ENCODE measurements at regions not wholly inside any gene's neighbourhood (a gene's known extent, or its start where the extent isn't known, plus 50 kb on each side); places are given as distances from the start of the nearest gene placed in this dataset.

- no peak for DNase-seq (ENCODE audit: low read depth, low spot score)
- no peaks in the 10 kb centered on the region for H3K27me3 ChIP-seq (ENCODE audit: control insufficient read depth in 2 of 2, insufficient read depth in 2 of 2, low read length in 2 of 2)
- BruUV-seq (replicated peaks), result no TSS peak
- H3K9me1 ChIP-seq (replicated peaks; ENCODE audit: control insufficient read depth, extremely low read depth, insufficient read depth, low read length), result no peaks in the 10 kb centered on the region
- intact Hi-C loops (cut with micrococcal nuclease) (no loop called here), dilution Hi-C loops (cut with MboI; ENCODE audit: extremely low pct_ligation_motif_present, low sequenced_read_pairs) (no loop called here)
- no peak overlapping the region for H3K9ac ChIP-seq (replicated peaks; ENCODE audit: extremely low read depth, insufficient read depth, low read length)
- POLR2A ChIA-PET, result no interaction called here
- CTCF ChIA-PET, result no interaction called here
- no peak overlapping the region for H3K4me3 ChIP-seq (replicated peaks in 1 of 3; ENCODE audit: insufficient read depth in 1 of 3, low read depth in 1 of 3, low read length in 3 of 3)
- no peaks in the 10 kb centered on the region for H3K4me1 ChIP-seq (ENCODE audit: control insufficient read depth, extremely low read depth, insufficient read depth, low read length)
- H2AFZ ChIP-seq (ENCODE audit: low read depth, low read length), result no peak overlapping the region
- no peaks in the 10 kb centered on the region for H3K36me3 ChIP-seq (ENCODE audit: control insufficient read depth in 2 of 2, extremely low read depth in 1 of 2, insufficient read depth in 2 of 2, low read length in 2 of 2)
- TF ChIP-seq, protein P1, sequence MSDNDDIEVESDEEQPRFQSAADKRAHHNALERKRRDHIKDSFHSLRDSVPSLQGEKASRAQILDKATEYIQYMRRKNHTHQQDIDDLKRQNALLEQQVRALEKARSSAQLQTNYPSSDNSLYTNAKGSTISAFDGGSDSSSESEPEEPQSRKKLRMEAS (IDR thresholded peaks at IDR 0.05; ENCODE audit: insufficient read depth, insufficient read length), result no peak
- TF ChIP-seq POLR2A (IDR thresholded peaks at IDR 0.05; ENCODE audit: low read depth, low read length), result no peak
- TF ChIP-seq POLR2AphosphoS5 (IDR thresholded peaks at IDR 0.05; ENCODE audit: insufficient read depth, low read depth, low read length), result no peak
- TF ChIP-seq GATA2 (IDR thresholded peaks at IDR 0.05; ENCODE audit: insufficient read depth, insufficient read length, low read depth, low read length), result no peak
- no peak for TF ChIP-seq JUN (IDR thresholded peaks at IDR 0.05; ENCODE audit: borderline replicate concordance, insufficient read depth, insufficient read length, low read depth)
- TF ChIP-seq EZH2 (IDR thresholded peaks at IDR 0.05; ENCODE audit: borderline replicate concordance, low read depth, low read length, severe bottlenecking), result no peak
- TF ChIP-seq FOS (IDR thresholded peaks at IDR 0.05; ENCODE audit: borderline replicate concordance, insufficient read depth, low read length), result no peak
- TF ChIP-seq MYC (IDR thresholded peaks at IDR 0.05; ENCODE audit: low read depth, low read length), result no peak
- TF ChIP-seq, protein P2, sequence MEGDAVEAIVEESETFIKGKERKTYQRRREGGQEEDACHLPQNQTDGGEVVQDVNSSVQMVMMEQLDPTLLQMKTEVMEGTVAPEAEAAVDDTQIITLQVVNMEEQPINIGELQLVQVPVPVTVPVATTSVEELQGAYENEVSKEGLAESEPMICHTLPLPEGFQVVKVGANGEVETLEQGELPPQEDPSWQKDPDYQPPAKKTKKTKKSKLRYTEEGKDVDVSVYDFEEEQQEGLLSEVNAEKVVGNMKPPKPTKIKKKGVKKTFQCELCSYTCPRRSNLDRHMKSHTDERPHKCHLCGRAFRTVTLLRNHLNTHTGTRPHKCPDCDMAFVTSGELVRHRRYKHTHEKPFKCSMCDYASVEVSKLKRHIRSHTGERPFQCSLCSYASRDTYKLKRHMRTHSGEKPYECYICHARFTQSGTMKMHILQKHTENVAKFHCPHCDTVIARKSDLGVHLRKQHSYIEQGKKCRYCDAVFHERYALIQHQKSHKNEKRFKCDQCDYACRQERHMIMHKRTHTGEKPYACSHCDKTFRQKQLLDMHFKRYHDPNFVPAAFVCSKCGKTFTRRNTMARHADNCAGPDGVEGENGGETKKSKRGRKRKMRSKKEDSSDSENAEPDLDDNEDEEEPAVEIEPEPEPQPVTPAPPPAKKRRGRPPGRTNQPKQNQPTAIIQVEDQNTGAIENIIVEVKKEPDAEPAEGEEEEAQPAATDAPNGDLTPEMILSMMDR (IDR thresholded peaks at IDR 0.05; ENCODE audit: extremely low read depth in 1 of 2, insufficient read depth in 1 of 2, low read depth in 1 of 2, low read length in 2 of 2), result no peak
- no peak for FAIRE-seq
- H3K79me2 ChIP-seq (ENCODE audit: control insufficient read depth, insufficient read depth, low read length), result no peaks in the 10 kb centered on the region
- no peak overlapping the region for H3K27ac ChIP-seq (ENCODE audit: insufficient read depth, low read depth, low read length)
- H3K4me2 ChIP-seq (ENCODE audit: insufficient read depth, low read length), result no peak overlapping the region
- H3K9me3 ChIP-seq (replicated peaks; ENCODE audit: control insufficient read depth, insufficient read depth, low read length), result peaks cover 2% of the 10 kb centered on the region
- no peaks in the 10 kb centered on the region for H4K20me1 ChIP-seq (replicated peaks; ENCODE audit: control insufficient read depth, extremely low read depth, insufficient read depth, low read length)
Observed at GRCh38 chr5:86756839-86757238, 139.1 kb downstream of the COX7C start.
